Sigmoid colon (tissue), 6 donors: ENCODE measurements at regions not wholly inside any gene's neighbourhood (a gene's known extent, or its start where the extent isn't known, plus 50 kb on each side); places are given as distances from the start of the nearest gene placed in this dataset.

Source experiments
- DNase-seq: peaks from one replicate; pipeline ENCODE4 v3.0.0-alpha.2; 2019
- H3K27ac ChIP-seq, 4 donors: fragments of 200-600 bp; sonication (generic); one replicate each; pipeline ENCODE4 v1.5.1; 2016 to 2019; ENCODE audit warnings: mild to moderate bottlenecking in 1 of 4
- H3K27me3 ChIP-seq, 3 donors: fragments of 200-600 bp; sonication (generic); one replicate each; pipeline ENCODE4 v1.5.1; 2019; ENCODE audit warnings: mild to moderate bottlenecking in 1 of 3
- H3K36me3 ChIP-seq, 4 donors: fragments of 200-600 bp; sonication (generic); one replicate each; pipeline ENCODE4 v1.5.1; 2016 to 2019
- H3K4me1 ChIP-seq, 4 donors: fragments of 200-600 bp; sonication (generic); one replicate each; pipeline ENCODE4 v1.5.1; 2017 to 2019
- H3K4me3 ChIP-seq, 4 donors: fragments of 200-600 bp; sonication (generic); one replicate each; pipeline ENCODE4 v1.5.1; 2017 to 2019; ENCODE audit warnings: mild to moderate bottlenecking in 2 of 4, moderate library complexity in 1 of 4
- H3K9me3 ChIP-seq, 4 donors: fragments of 200-600 bp in 3 of 4; sonication (generic) in 3 of 4; one replicate each; pipeline versions ENCODE4 v1.5.1 to v1.6.1; 2013 to 2019
- EP300 ChIP-seq, 4 donors: sonication (generic); formaldehyde crosslinking; IDR thresholded peaks; one replicate each; pipeline ENCODE4 v1.6.1; 2017; ENCODE audit warnings: antibody characterized with exemption in 4 of 4
- POLR2A ChIP-seq, 2 donors: fragments of 450-650 bp; IDR thresholded peaks; one replicate each; pipeline ENCODE4 v1.6.1; 2016; ENCODE audit warnings: antibody characterized with exemption in 2 of 2, mild to moderate bottlenecking in 2 of 2, moderate library complexity in 2 of 2
- POLR2AphosphoS5 ChIP-seq, 4 donors: sonication (generic); formaldehyde crosslinking; IDR thresholded peaks; one replicate each; pipeline ENCODE4 v1.6.1; 2017; ENCODE audit warnings: antibody characterized with exemption in 4 of 4
- WGBS, 2 donors: extraction: QIAGEN DNeasy Blood & Tissue Kit; methylation state at CpG; one replicate each; pipeline ENCODE4 v1.1.7; 2013; 5-methylcytosine and 5-hydroxymethylcytosine counted together
- intact Hi-C: fragments of 100-400 bp; cut with DNase I; formaldehyde crosslinking; loops from one replicate; pipeline ENCODE4 v1.15.1; 2023
- TF ChIP-seq, protein P1 (sequence below), 4 experiments: fragments of 450-650 bp in 3 of 4; fragments of 200-600 bp in 1 of 4; IDR thresholded peaks; one replicate each; pipeline ENCODE4 v1.5.1; 2016 to 2019; ENCODE audit warnings: antibody characterized with exemption in 4 of 4, mild to moderate bottlenecking in 3 of 4, moderate library complexity in 2 of 4
- donor health status: healthy with polysubstance abuse.
- donor health status: healthy.

- Histone ChIP-seq H3K27ac (no peak overlapping the region), H3K4me1 (no peaks in the 10 kb centered on the region), H3K9me3 (peaks cover 0 to 5% (median 1%) of the 10 kb centered on the region in 4 donors), H3K36me3 (no peaks in the 10 kb centered on the region), H3K27me3 (no peaks in the 10 kb centered on the region), H3K4me3 (no peak overlapping the region)
- TF ChIP-seq, protein P1, sequence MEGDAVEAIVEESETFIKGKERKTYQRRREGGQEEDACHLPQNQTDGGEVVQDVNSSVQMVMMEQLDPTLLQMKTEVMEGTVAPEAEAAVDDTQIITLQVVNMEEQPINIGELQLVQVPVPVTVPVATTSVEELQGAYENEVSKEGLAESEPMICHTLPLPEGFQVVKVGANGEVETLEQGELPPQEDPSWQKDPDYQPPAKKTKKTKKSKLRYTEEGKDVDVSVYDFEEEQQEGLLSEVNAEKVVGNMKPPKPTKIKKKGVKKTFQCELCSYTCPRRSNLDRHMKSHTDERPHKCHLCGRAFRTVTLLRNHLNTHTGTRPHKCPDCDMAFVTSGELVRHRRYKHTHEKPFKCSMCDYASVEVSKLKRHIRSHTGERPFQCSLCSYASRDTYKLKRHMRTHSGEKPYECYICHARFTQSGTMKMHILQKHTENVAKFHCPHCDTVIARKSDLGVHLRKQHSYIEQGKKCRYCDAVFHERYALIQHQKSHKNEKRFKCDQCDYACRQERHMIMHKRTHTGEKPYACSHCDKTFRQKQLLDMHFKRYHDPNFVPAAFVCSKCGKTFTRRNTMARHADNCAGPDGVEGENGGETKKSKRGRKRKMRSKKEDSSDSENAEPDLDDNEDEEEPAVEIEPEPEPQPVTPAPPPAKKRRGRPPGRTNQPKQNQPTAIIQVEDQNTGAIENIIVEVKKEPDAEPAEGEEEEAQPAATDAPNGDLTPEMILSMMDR (IDR thresholded peaks at IDR 0.05): no peak
- TF ChIP-seq POLR2A (IDR thresholded peaks at IDR 0.05) (no peak), POLR2AphosphoS5 (IDR thresholded peaks at IDR 0.05) (no peak), EP300 (IDR thresholded peaks at IDR 0.05) (no peak)
- intact Hi-C loops: no loop called here
- no peak for DNase-seq
- WGBS, 2 donors: 69 to 92% methylated on average over 2 of the region's 2 CpGs
These were observed 802.5 kb upstream of the B3GALT2 start for GRCh38 chr1:193988885-193989284.

GRCh38 chr1:193979219-193979618 lies 792.8 kb upstream of the B3GALT2 start:
- H3K27me3 ChIP-seq: no peaks in the 10 kb centered on the region
- no peaks in the 10 kb centered on the region for H3K9me3 ChIP-seq
- 86 to 90% methylated on average over 4 of the region's 4 CpGs for WGBS, 2 donors
- DNase-seq: no peak
- no peak overlapping the region for H3K27ac ChIP-seq
- no peak overlapping the region for H3K4me3 ChIP-seq
- no peaks in the 10 kb centered on the region for H3K36me3 ChIP-seq
- TF ChIP-seq, protein P1 (IDR thresholded peaks at IDR 0.05): no peak
- TF ChIP-seq EP300 (IDR thresholded peaks at IDR 0.05) (no peak), POLR2AphosphoS5 (IDR thresholded peaks at IDR 0.05) (no peak), POLR2A (IDR thresholded peaks at IDR 0.05) (no peak)
- no peaks in the 10 kb centered on the region for H3K4me1 ChIP-seq
- intact Hi-C loops: no loop called here

DNA sequence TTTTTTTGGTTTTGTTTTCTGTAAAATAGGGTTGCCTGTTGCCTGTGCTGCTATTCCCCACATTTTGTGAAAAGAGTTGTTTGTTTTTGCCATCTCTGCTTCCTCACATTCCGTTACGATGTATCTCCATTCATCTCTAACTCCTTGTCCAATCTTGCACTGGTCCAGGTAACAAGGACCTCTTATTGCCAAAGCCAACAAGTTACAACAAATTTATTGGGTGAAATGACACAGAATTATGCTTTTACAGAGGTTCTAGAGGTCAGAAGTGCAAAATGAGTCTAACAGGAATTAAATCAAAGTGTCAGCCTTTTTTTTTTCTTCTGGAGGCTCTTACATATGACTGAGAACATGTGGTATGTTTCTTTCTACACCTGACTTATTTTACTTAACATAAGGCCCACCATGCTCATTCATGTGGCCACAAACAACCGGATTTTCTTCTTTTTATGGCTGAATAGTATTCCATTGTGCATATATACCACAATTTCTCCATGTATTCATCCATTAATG lies 787.9 kb upstream of the B3GALT2 start:
- TF ChIP-seq EP300 (IDR thresholded peaks at IDR 0.05) (no peak), POLR2AphosphoS5 (IDR thresholded peaks at IDR 0.05) (no peak), POLR2A (IDR thresholded peaks at IDR 0.05) (no peak)
- TF ChIP-seq, protein P1 (IDR thresholded peaks at IDR 0.05): no peak
- H3K9me3 ChIP-seq: peaks cover 0 to 2% (median 0%) of the 10 kb centered on the region in 4 donors
- H3K27ac ChIP-seq: no peak overlapping the region
- intact Hi-C loops: no loop called here
- DNase-seq: no peak
- H3K4me1 ChIP-seq: no peaks in the 10 kb centered on the region
- H3K4me3 ChIP-seq: no peak overlapping the region
- WGBS, 2 donors: 77 to 88% methylated on average over 3 of the region's 3 CpGs
- H3K36me3 ChIP-seq: no peaks in the 10 kb centered on the region
- no peaks in the 10 kb centered on the region for H3K27me3 ChIP-seq

DNA sequence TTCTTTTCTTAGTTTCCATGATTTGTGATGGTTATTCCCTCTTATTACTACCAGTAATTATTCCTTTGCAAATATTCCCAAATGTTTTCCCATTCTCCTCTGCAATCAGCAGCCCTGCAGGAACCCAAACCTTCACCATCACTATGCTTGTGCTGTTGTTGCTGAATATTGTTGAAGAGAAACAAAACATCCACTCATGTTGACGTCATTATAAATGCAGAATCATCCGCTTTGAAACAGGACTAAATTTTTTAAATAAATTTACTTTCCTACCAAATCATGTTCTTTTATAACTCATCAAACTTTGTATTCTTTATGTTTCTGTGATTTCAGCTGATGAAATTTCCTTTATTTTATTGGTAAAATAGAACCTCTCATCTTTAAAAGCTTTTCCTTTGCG lies 787.0 kb upstream of the B3GALT2 start:
- Histone ChIP-seq H3K27ac (no peak overlapping the region), H3K9me3 (peaks cover 0 to 2% (median 0%) of the 10 kb centered on the region in 4 donors), H3K4me3 (no peak overlapping the region), H3K27me3 (no peaks in the 10 kb centered on the region), H3K4me1 (no peaks in the 10 kb centered on the region), H3K36me3 (no peaks in the 10 kb centered on the region)
- TF ChIP-seq EP300 (IDR thresholded peaks at IDR 0.05): no peak
- no peak for TF ChIP-seq POLR2A (IDR thresholded peaks at IDR 0.05)
- no peak for TF ChIP-seq POLR2AphosphoS5 (IDR thresholded peaks at IDR 0.05)
- TF ChIP-seq, protein P1 (IDR thresholded peaks at IDR 0.05): no peak
- no peak for DNase-seq
- 96 to 97% methylated on average over 3 of the region's 3 CpGs for WGBS, 2 donors
- intact Hi-C loops: no loop called here

DNA sequence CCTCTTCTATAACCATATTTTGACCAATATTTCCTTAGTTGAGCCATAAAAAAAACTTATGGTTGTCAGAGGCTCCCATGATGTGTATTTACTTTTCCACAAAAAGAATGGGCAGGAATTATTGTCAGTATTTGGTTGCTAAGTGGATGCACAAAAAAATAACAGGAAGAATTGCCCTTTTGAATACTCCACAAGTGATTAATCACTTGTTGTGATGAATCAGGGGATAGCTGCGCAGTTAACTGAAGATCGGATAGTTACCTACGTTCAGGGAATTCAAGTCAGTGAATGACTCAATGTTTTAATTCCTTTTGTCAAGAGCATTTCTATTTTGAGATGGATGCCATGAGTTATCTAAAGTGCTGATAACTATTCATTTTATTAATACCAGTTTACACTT lies 785.2 kb upstream of the B3GALT2 start:
- Histone ChIP-seq H3K27ac (no peak overlapping the region), H3K27me3 (no peaks in the 10 kb centered on the region), H3K4me3 (no peak overlapping the region), H3K36me3 (no peaks in the 10 kb centered on the region), H3K4me1 (no peaks in the 10 kb centered on the region), H3K9me3 (peaks cover 0 to 2% (median 0%) of the 10 kb centered on the region in 4 donors)
- intact Hi-C loops: no loop called here
- WGBS, 2 donors: 81 to 96% methylated on average over 3 of the region's 3 CpGs
- no peak for DNase-seq
- no peak for TF ChIP-seq POLR2AphosphoS5 (IDR thresholded peaks at IDR 0.05)
- TF ChIP-seq POLR2A (IDR thresholded peaks at IDR 0.05): no peak
- TF ChIP-seq, protein P1 (IDR thresholded peaks at IDR 0.05): no peak
- TF ChIP-seq EP300 (IDR thresholded peaks at IDR 0.05): no peak
